HepG2 (cell line): ENCODE measurements at regions not wholly inside any gene's neighbourhood (a gene's known extent, or its start where the extent isn't known, plus 50 kb on each side); places are given as distances from the start of the nearest gene placed in this dataset.

ENCODE experiments used
- ATAC-seq: fragments of 200-7000 bp; cut with Tn5 transposase; 3 replicates; pipeline ENCODE4 v1.9.1; 2020; ENCODE audit warnings: mild to moderate bottlenecking, moderate library complexity
- BruUV-seq: library from RNA; stranded (reverse); fragments of 400-500 nt; replicated peaks from 2 replicates; lab custom pipeline; 2021; lab: Mats Ljungman, UMichigan
- CTCF ChIA-PET: fragments of 300-600 bp; formaldehyde crosslinking; extraction: SDS; loops from one replicate; lab custom pipeline; 2021; ENCODE audit warnings: low total read pairs, inconsistent platforms, low intra/inter-chr PET ratio; lab: Yijun Ruan, JAX
- POLR2A ChIA-PET: fragments of 350-600 bp; sonication (Branson Sonifier 250); formaldehyde crosslinking; loops from one replicate; lab custom pipeline; 2020; ENCODE audit warnings: antibody characterized with exemption, inconsistent platforms; lab: Yijun Ruan, JAX
- DNase-seq: peaks from one replicate; pipeline ENCODE4 v3.0.0-alpha.2; 2015; ENCODE audit warnings: low spot score
- FAIRE-seq: peaks from 3 replicates; lab custom pipeline; 2011; peaks lifted over from hg19 to GRCh38; lab: Jason Lieb, UNC
- H2AFZ ChIP-seq: one replicate; pipeline ENCODE4 v1.6.1; 2011; ENCODE audit warnings: low read length, inconsistent platforms
- H3K27ac ChIP-seq: fragments of 300-600 bp; 3 replicates; pipeline ENCODE4 v1.8.0; 2011; ENCODE audit warnings: mixed run types, mild to moderate bottlenecking, mixed read lengths, low read length, inconsistent platforms; ENCODE audit not compliant: insufficient read depth; ENCODE audit errors: extremely low read length
- H3K27me3 ChIP-seq, 2 experiments: fragments of 200-600 bp in 1 of 2; 2 replicates in 1 of 2; 3 replicates in 1 of 2; pipeline versions ENCODE4 v1.6.0 to v1.8.0; 2011; ENCODE audit warnings: low read length in 2 of 2, mild to moderate bottlenecking in 2 of 2, moderate library complexity in 2 of 2, inconsistent platforms in 1 of 2; ENCODE audit not compliant: insufficient read depth in 2 of 2, control insufficient read depth in 1 of 2
- H3K36me3 ChIP-seq, 2 experiments: fragments of 200-600 bp in 1 of 2; replicated peaks in 1 of 2; 2 replicates in 1 of 2; 3 replicates in 1 of 2; pipeline versions ENCODE4 v1.5.1 to v1.8.0; 2011; ENCODE audit warnings: low read length in 2 of 2, inconsistent platforms in 1 of 2; ENCODE audit not compliant: insufficient read depth in 2 of 2, control insufficient read depth in 1 of 2
- H3K4me1 ChIP-seq: 2 replicates; pipeline ENCODE4 v1.5.1; 2012; ENCODE audit warnings: low read length, inconsistent platforms; ENCODE audit not compliant: insufficient read depth
- H3K4me2 ChIP-seq: 2 replicates; pipeline ENCODE4 v1.6.0; 2011; ENCODE audit warnings: low read depth, low read length, inconsistent platforms
- H3K4me3 ChIP-seq, 3 experiments: fragments of 200-600 bp in 1 of 3; sonication (generic), shearing (Covaris generic) in 1 of 3; replicated peaks in 1 of 3; 2 replicates each; pipeline ENCODE4 v1.5.1; 2011 to 2016; ENCODE audit warnings: low read length in 3 of 3, inconsistent platforms in 2 of 3, low read depth in 2 of 3, mild to moderate bottlenecking in 2 of 3, control low read depth in 1 of 3, mixed read lengths in 1 of 3; ENCODE audit not compliant: insufficient read depth in 1 of 3
- H3K79me2 ChIP-seq: one replicate; pipeline ENCODE4 v1.6.1; 2011; ENCODE audit warnings: low read length, inconsistent platforms; ENCODE audit not compliant: insufficient read depth
- H3K9ac ChIP-seq: 2 replicates; pipeline ENCODE4 v1.6.0; 2011; ENCODE audit warnings: mild to moderate bottlenecking, low read depth, low read length, inconsistent platforms; ENCODE audit not compliant: insufficient read depth
- H3K9me3 ChIP-seq: 2 replicates; pipeline ENCODE4 v1.5.1; 2012; ENCODE audit warnings: mild to moderate bottlenecking, low read length
- H4K20me1 ChIP-seq: 2 replicates; pipeline ENCODE4 v1.6.0; 2011; ENCODE audit warnings: inconsistent platforms, mild to moderate bottlenecking, low read length, moderate library complexity; ENCODE audit not compliant: insufficient read depth
- CEBPB ChIP-seq: IDR thresholded peaks from 2 replicates; pipeline ENCODE4 v1.6.1; 2011; ENCODE audit warnings: low read depth, low read length, improper control_type of control experiment, borderline replicate concordance
- FOXK1 ChIP-seq: sonication (generic); formaldehyde crosslinking; IDR thresholded peaks from 2 replicates; pipeline ENCODE4 v1.4.0; 2020; ENCODE audit warnings: low read depth, missing genetic modification reagents, borderline replicate concordance
- GATAD1 ChIP-seq: IDR thresholded peaks from 2 replicates; pipeline ENCODE4 v1.6.1; 2016; ENCODE audit warnings: missing genetic modification reagents, missing compliant biosample characterization
- GATAD2A ChIP-seq: IDR thresholded peaks from 2 replicates; pipeline ENCODE4 v1.6.1; 2016
- LCORL ChIP-seq, 2 experiments: fragments of 450-650 bp in 1 of 2; sonication (generic) in 1 of 2; formaldehyde crosslinking in 1 of 2; IDR thresholded peaks; 2 replicates each; pipeline versions ENCODE4 v1.5.0 to v1.6.1; 2017 to 2020; ENCODE audit warnings: antibody characterized with exemption in 1 of 2, missing genetic modification reagents in 1 of 2
- NR2F2 ChIP-seq: IDR thresholded peaks from 2 replicates; pipeline ENCODE4 v1.6.1; 2012; ENCODE audit warnings: low read depth, inconsistent platforms, borderline replicate concordance
- NR2F6 ChIP-seq, 2 experiments: IDR thresholded peaks; 2 replicates each; pipeline ENCODE4 v1.6.1; 2016; ENCODE audit warnings: antibody characterized with exemption in 1 of 2, mild to moderate bottlenecking in 1 of 2
- RAD51 ChIP-seq: fragments of 450-650 bp; IDR thresholded peaks from 2 replicates; pipeline ENCODE4 v1.6.1; 2016; ENCODE audit warnings: borderline replicate concordance
- RCOR2 ChIP-seq: IDR thresholded peaks from 2 replicates; pipeline ENCODE4 v1.6.1; 2016; ENCODE audit warnings: missing biosample characterization, missing genetic modification reagents
- YEATS4 ChIP-seq: sonication (generic); formaldehyde crosslinking; IDR thresholded peaks from 2 replicates; pipeline ENCODE4 v1.4.0; 2020; ENCODE audit warnings: missing genetic modification reagents, borderline replicate concordance
- ZNF460 ChIP-seq: sonication (generic); formaldehyde crosslinking; IDR thresholded peaks from 2 replicates; pipeline ENCODE4 v1.5.1; 2020; ENCODE audit warnings: missing genetic modification reagents, mild to moderate bottlenecking, borderline replicate concordance
- ZNF747 ChIP-seq: sonication (generic); formaldehyde crosslinking; IDR thresholded peaks from 2 replicates; pipeline ENCODE4 v1.8.1; 2023; ENCODE audit warnings: missing genetic modification reagents, mild to moderate bottlenecking, borderline replicate concordance
- WGBS: methylation state at CpG from one replicate; pipeline ENCODE4 v1.1.6; 2017; ENCODE audit warnings: low lambda C conversion rate; 5-methylcytosine and 5-hydroxymethylcytosine counted together
- in situ Hi-C: cut with HindIII; loops from 2 replicates; pipeline ENCODE4 v1.10.0; 2017; ENCODE audit warnings: low pct_unique_long_range_greater_than_20kb; ENCODE audit not compliant: extremely low pct_ligation_motif_present
- intact Hi-C: fragments of 100-400 bp; cut with micrococcal nuclease; formaldehyde crosslinking; loops from one replicate; pipeline ENCODE4 v1.10.0; 2022; ENCODE audit not compliant: unreplicated experiment
- TF ChIP-seq, protein P1 (sequence below): fragments of 450-650 bp; IDR thresholded peaks from 2 replicates; pipeline ENCODE4 v1.6.1; 2016
- TF ChIP-seq, protein P2 (sequence below): sonication (generic); formaldehyde crosslinking; conservative IDR thresholded peaks from 2 replicates; pipeline ENCODE4 v1.4.0; 2020; ENCODE audit warnings: mild to moderate bottlenecking, missing genetic modification reagents, moderate library complexity
- TF ChIP-seq, protein P3 (sequence below): sonication (generic); formaldehyde crosslinking; IDR thresholded peaks from 2 replicates; pipeline ENCODE4; 2020; ENCODE audit warnings: missing genetic modification reagents, mild to moderate bottlenecking, borderline replicate concordance
- TF ChIP-seq, protein P4 (sequence below): sonication (generic); formaldehyde crosslinking; IDR thresholded peaks from 2 replicates; pipeline ENCODE4 v1.4.0; 2020; ENCODE audit warnings: mild to moderate bottlenecking, missing genetic modification reagents

DNA sequence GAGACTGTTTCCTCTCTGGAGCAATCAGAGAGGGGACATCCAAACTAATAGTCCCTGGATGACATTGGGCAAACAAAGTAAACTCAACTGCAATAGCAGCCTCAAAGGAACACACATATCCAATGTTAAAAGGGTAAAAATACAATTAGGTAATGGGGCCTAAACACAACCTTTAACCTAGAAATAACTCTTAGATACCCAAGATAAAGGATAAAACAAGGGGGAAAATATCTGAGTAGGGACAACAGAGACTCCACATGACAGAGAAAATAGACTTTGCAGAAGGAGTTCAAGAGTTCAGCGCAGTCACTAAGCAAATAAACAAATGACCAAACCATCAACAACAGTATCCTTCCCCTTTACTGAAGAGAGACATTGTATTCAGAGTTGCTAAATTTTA, 149.3 kb downstream of the FBXO4 start (continued):
- TF ChIP-seq, protein P1, sequence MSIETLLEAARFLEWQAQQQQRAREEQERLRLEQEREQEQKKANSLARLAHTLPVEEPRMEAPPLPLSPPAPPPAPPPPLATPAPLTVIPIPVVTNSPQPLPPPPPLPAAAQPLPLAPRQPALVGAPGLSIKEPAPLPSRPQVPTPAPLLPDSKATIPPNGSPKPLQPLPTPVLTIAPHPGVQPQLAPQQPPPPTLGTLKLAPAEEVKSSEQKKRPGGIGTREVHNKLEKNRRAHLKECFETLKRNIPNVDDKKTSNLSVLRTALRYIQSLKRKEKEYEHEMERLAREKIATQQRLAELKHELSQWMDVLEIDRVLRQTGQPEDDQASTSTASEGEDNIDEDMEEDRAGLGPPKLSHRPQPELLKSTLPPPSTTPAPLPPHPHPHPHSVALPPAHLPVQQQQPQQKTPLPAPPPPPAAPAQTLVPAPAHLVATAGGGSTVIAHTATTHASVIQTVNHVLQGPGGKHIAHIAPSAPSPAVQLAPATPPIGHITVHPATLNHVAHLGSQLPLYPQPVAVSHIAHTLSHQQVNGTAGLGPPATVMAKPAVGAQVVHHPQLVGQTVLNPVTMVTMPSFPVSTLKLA, result no peak
- TF ChIP-seq, protein P2, sequence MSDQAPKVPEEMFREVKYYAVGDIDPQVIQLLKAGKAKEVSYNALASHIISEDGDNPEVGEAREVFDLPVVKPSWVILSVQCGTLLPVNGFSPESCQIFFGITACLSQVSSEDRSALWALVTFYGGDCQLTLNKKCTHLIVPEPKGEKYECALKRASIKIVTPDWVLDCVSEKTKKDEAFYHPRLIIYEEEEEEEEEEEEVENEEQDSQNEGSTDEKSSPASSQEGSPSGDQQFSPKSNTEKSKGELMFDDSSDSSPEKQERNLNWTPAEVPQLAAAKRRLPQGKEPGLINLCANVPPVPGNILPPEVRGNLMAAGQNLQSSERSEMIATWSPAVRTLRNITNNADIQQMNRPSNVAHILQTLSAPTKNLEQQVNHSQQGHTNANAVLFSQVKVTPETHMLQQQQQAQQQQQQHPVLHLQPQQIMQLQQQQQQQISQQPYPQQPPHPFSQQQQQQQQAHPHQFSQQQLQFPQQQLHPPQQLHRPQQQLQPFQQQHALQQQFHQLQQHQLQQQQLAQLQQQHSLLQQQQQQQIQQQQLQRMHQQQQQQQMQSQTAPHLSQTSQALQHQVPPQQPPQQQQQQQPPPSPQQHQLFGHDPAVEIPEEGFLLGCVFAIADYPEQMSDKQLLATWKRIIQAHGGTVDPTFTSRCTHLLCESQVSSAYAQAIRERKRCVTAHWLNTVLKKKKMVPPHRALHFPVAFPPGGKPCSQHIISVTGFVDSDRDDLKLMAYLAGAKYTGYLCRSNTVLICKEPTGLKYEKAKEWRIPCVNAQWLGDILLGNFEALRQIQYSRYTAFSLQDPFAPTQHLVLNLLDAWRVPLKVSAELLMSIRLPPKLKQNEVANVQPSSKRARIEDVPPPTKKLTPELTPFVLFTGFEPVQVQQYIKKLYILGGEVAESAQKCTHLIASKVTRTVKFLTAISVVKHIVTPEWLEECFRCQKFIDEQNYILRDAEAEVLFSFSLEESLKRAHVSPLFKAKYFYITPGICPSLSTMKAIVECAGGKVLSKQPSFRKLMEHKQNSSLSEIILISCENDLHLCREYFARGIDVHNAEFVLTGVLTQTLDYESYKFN, result 0 out of 2 replicates have a peak, but pooled peaks have one; percentile 30
- TF ChIP-seq NR2F2, result peak; percentile 65; the same call in 1 of the 2 replicates
- no peak for TF ChIP-seq YEATS4 (CRISPR knock-in tag)
- peak; percentile 2; the same call in 1 of the 2 replicates for TF ChIP-seq CEBPB
- TF ChIP-seq NR2F6 (IDR thresholded peaks at IDR 0.05), result peak; percentile 48; the same call in 1 of the 2 replicates
- TF ChIP-seq NR2F6 (CRISPR knock-in tag; IDR thresholded peaks at IDR 0.05), result no peak
- TF ChIP-seq GATAD2A (CRISPR knock-in tag), result 0 out of 2 replicates have a peak, but pooled peaks have one; percentile 33

DNA sequence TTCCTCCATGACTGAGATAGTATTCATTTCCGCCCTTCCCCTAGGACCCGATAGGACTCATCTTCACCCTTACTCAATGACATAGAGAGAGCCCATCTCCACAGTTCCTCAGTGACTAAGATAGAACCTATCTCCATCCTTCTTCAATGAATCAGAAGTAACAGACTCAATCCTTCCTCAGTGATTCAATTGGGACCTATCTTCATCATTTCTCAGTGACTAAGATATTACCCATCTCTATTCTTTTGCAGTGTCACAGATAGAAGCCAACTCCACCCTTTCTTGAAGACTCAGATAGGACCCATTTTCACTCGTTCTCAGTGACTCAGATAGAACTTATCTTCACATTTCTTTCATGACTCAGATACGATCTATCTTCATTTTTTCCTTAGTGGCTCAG, 164.6 kb downstream of the FBXO4 start:
- Histone ChIP-seq H4K20me1 (no peaks in the 10 kb centered on the region), H3K9me3 (no peaks in the 10 kb centered on the region), H3K4me1 (no peaks in the 10 kb centered on the region), H3K9ac (no peak overlapping the region), H3K36me3 (no peaks in the 10 kb centered on the region), H3K4me2 (no peak overlapping the region), H2AFZ (no peak overlapping the region), H3K4me3 (no peak overlapping the region), H3K27me3 (no peaks in the 10 kb centered on the region), H3K27ac (no peak overlapping the region), H3K79me2 (no peaks in the 10 kb centered on the region)
- under 1% methylated on average over 4 of the region's 4 CpGs for WGBS
- no TSS peak for BruUV-seq
- no peak for DNase-seq
- ChIA-PET CTCF (no interaction called here), POLR2A (no interaction called here)
- in situ Hi-C loops, result no loop called here
- no peak for ATAC-seq
- FAIRE-seq, result no peak
- intact Hi-C loops, result no loop called here
- TF ChIP-seq, protein P3, sequence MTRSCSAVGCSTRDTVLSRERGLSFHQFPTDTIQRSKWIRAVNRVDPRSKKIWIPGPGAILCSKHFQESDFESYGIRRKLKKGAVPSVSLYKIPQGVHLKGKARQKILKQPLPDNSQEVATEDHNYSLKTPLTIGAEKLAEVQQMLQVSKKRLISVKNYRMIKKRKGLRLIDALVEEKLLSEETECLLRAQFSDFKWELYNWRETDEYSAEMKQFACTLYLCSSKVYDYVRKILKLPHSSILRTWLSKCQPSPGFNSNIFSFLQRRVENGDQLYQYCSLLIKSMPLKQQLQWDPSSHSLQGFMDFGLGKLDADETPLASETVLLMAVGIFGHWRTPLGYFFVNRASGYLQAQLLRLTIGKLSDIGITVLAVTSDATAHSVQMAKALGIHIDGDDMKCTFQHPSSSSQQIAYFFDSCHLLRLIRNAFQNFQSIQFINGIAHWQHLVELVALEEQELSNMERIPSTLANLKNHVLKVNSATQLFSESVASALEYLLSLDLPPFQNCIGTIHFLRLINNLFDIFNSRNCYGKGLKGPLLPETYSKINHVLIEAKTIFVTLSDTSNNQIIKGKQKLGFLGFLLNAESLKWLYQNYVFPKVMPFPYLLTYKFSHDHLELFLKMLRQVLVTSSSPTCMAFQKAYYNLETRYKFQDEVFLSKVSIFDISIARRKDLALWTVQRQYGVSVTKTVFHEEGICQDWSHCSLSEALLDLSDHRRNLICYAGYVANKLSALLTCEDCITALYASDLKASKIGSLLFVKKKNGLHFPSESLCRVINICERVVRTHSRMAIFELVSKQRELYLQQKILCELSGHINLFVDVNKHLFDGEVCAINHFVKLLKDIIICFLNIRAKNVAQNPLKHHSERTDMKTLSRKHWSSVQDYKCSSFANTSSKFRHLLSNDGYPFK (CRISPR knock-in tag), result no peak
- TF ChIP-seq RAD51 (no peak), ZNF460 (CRISPR knock-in tag) (no peak), FOXK1 (CRISPR knock-in tag) (no peak), GATAD1 (CRISPR knock-in tag) (no peak), ZNF747 (CRISPR knock-in tag) (no peak), LCORL (IDR thresholded peaks at IDR 0.05) (no peak), LCORL (CRISPR knock-in tag; IDR thresholded peaks at IDR 0.05) (no peak), RCOR2 (CRISPR knock-in tag) (no peak)
- TF ChIP-seq, protein P4, sequence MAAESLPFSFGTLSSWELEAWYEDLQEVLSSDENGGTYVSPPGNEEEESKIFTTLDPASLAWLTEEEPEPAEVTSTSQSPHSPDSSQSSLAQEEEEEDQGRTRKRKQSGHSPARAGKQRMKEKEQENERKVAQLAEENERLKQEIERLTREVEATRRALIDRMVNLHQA, result no peak
